Activated naive CD4-positive, alpha-beta T cell treated with anti-CD3 and anti-CD28 coated beads, Interleukin-2, amount 50 U/mL, for 24 hours (primary cell): ENCODE measurements at regions not wholly inside any gene's neighbourhood (a gene's known extent, or its start where the extent isn't known, plus 50 kb on each side); places are given as distances from the start of the nearest gene placed in this dataset.
"Not testable (repeated sequence)": the region's sequence is repeated elsewhere in the genome, so short reads cannot be mapped to it uniquely, and the experiment has no call there.

Source experiments
- H3K27ac Mint-ChIP-seq: one replicate; pipeline ENCODE4 v1.8.0; 2021; ENCODE audit warnings: mild to moderate bottlenecking, mixed read lengths
- H3K27me3 Mint-ChIP-seq: one replicate; pipeline ENCODE4 v1.8.0; 2021; ENCODE audit warnings: mixed read lengths
- H3K36me3 Mint-ChIP-seq: one replicate; pipeline ENCODE4 v1.8.0; 2021; ENCODE audit warnings: mixed read lengths
- H3K4me1 Mint-ChIP-seq: one replicate; pipeline ENCODE4 v1.8.0; 2021; ENCODE audit warnings: mixed read lengths
- H3K4me3 Mint-ChIP-seq: one replicate; pipeline ENCODE4 v1.8.0; 2021; ENCODE audit warnings: mild to moderate bottlenecking, mixed read lengths
- H3K9me3 Mint-ChIP-seq: one replicate; pipeline ENCODE4 v1.8.0; 2021; ENCODE audit warnings: mixed read lengths

GRCh38 chr16:59045501-59045900 lies 311.4 kb upstream of the GOT2 start:
- no peaks in the 10 kb centered on the region for H3K9me3 Mint-ChIP-seq
- H3K4me1 Mint-ChIP-seq, result no peaks in the 10 kb centered on the region
- H3K4me3 Mint-ChIP-seq, result no peak overlapping the region
- peaks cover 2% of the 10 kb centered on the region for H3K27me3 Mint-ChIP-seq
- no peak overlapping the region for H3K27ac Mint-ChIP-seq
- no peaks in the 10 kb centered on the region for H3K36me3 Mint-ChIP-seq

- H3K4me3 Mint-ChIP-seq, result no peak overlapping the region
- H3K27me3 Mint-ChIP-seq, result peaks cover 2% of the 10 kb centered on the region
- no peaks in the 10 kb centered on the region for H3K36me3 Mint-ChIP-seq
- H3K9me3 Mint-ChIP-seq, result no peaks in the 10 kb centered on the region
- no peaks in the 10 kb centered on the region for H3K4me1 Mint-ChIP-seq
- no peak overlapping the region for H3K27ac Mint-ChIP-seq
Observed at GRCh38 chr16:59044616-59045015, 310.5 kb upstream of the GOT2 start.

- H3K4me3 Mint-ChIP-seq, result no peak overlapping the region
- H3K27ac Mint-ChIP-seq, result no peak overlapping the region
- H3K27me3 Mint-ChIP-seq, result peaks cover 3% of the 10 kb centered on the region
- H3K4me1 Mint-ChIP-seq, result no peaks in the 10 kb centered on the region
- no peaks in the 10 kb centered on the region for H3K9me3 Mint-ChIP-seq
- H3K36me3 Mint-ChIP-seq, result no peaks in the 10 kb centered on the region
Observed at GRCh38 chr16:59042301-59042700, 308.2 kb upstream of the GOT2 start.

GRCh38 chr16:59039066-59039720 lies 305.1 kb upstream of the GOT2 start:
- Mint-ChIP-seq H3K27ac (no peak overlapping the region), H3K9me3 (peaks cover 6% of the 10 kb centered on the region), H3K36me3 (no peaks in the 10 kb centered on the region), H3K27me3 (peaks cover 1% of the 10 kb centered on the region), H3K4me3 (no peak overlapping the region), H3K4me1 (no peaks in the 10 kb centered on the region)

GRCh38 chr16:59030923-59031485 lies 296.9 kb upstream of the GOT2 start:
- H3K27me3 Mint-ChIP-seq, result no peaks in the 10 kb centered on the region
- no peak overlapping the region for H3K27ac Mint-ChIP-seq
- H3K9me3 Mint-ChIP-seq, result peaks cover 6% of the 10 kb centered on the region
- H3K36me3 Mint-ChIP-seq, result no peaks in the 10 kb centered on the region
- H3K4me3 Mint-ChIP-seq, result no peak overlapping the region
- no peaks in the 10 kb centered on the region for H3K4me1 Mint-ChIP-seq

GRCh38 chr16:59021751-59022150 lies 287.6 kb upstream of the GOT2 start:
- H3K27ac Mint-ChIP-seq, result no peak overlapping the region
- H3K4me1 Mint-ChIP-seq, result no peaks in the 10 kb centered on the region
- H3K27me3 Mint-ChIP-seq, result no peaks in the 10 kb centered on the region
- H3K36me3 Mint-ChIP-seq, result no peaks in the 10 kb centered on the region
- no peak overlapping the region for H3K4me3 Mint-ChIP-seq
- peaks cover 15% of the 10 kb centered on the region for H3K9me3 Mint-ChIP-seq

- Mint-ChIP-seq H3K27me3 (no peaks in the 10 kb centered on the region), H3K4me3 (no peak overlapping the region), H3K4me1 (no peaks in the 10 kb centered on the region), H3K27ac (no peak overlapping the region), H3K9me3 (peaks cover 7% of the 10 kb centered on the region), H3K36me3 (no peaks in the 10 kb centered on the region)
Observed at GRCh38 chr16:59013930-59014329, 279.8 kb upstream of the GOT2 start.

GRCh38 chr16:58999762-59000161 lies 265.6 kb upstream of the GOT2 start:
- H3K27ac Mint-ChIP-seq, result no peak overlapping the region
- no peaks in the 10 kb centered on the region for H3K36me3 Mint-ChIP-seq
- no peaks in the 10 kb centered on the region for H3K9me3 Mint-ChIP-seq
- no peaks in the 10 kb centered on the region for H3K4me1 Mint-ChIP-seq
- H3K4me3 Mint-ChIP-seq, result no peak overlapping the region
- H3K27me3 Mint-ChIP-seq, result no peaks in the 10 kb centered on the region

GRCh38 chr16:58992755-58993154 lies 258.6 kb upstream of the GOT2 start:
- not testable (repeated sequence) for H3K4me1 Mint-ChIP-seq, H3K27me3 Mint-ChIP-seq, H3K36me3 Mint-ChIP-seq, H3K27ac Mint-ChIP-seq, H3K4me3 Mint-ChIP-seq
- H3K9me3 Mint-ChIP-seq, result peaks cover 18% of the 10 kb centered on the region

GRCh38 chr16:58983181-58983965 lies 249.3 kb upstream of the GOT2 start:
- H3K36me3 Mint-ChIP-seq, H3K27ac Mint-ChIP-seq, H3K4me1 Mint-ChIP-seq, H3K27me3 Mint-ChIP-seq, H3K4me3 Mint-ChIP-seq: not testable (repeated sequence)
- H3K9me3 Mint-ChIP-seq, result peaks cover 11% of the 10 kb centered on the region

GRCh38 chr16:58970775-58971174 lies 236.7 kb upstream of the GOT2 start:
- no peak overlapping the region for H3K4me3 Mint-ChIP-seq
- H3K27me3 Mint-ChIP-seq, result no peaks in the 10 kb centered on the region
- H3K9me3 Mint-ChIP-seq, result no peaks in the 10 kb centered on the region
- no peaks in the 10 kb centered on the region for H3K36me3 Mint-ChIP-seq
- H3K27ac Mint-ChIP-seq, result no peak overlapping the region
- no peaks in the 10 kb centered on the region for H3K4me1 Mint-ChIP-seq

GRCh38 chr16:58963479-58963878 lies 229.4 kb upstream of the GOT2 start:
- Mint-ChIP-seq H3K27ac (no peak overlapping the region), H3K4me1 (no peaks in the 10 kb centered on the region), H3K9me3 (no peaks in the 10 kb centered on the region), H3K27me3 (no peaks in the 10 kb centered on the region), H3K4me3 (no peak overlapping the region), H3K36me3 (no peaks in the 10 kb centered on the region)

GRCh38 chr16:58962811-58963210 lies 228.7 kb upstream of the GOT2 start:
- Mint-ChIP-seq H3K4me3 (no peak overlapping the region), H3K4me1 (no peaks in the 10 kb centered on the region), H3K36me3 (no peaks in the 10 kb centered on the region), H3K27ac (no peak overlapping the region), H3K27me3 (no peaks in the 10 kb centered on the region), H3K9me3 (no peaks in the 10 kb centered on the region)

GRCh38 chr16:58960484-58960883 lies 226.4 kb upstream of the GOT2 start:
- no peaks in the 10 kb centered on the region for H3K9me3 Mint-ChIP-seq
- H3K27ac Mint-ChIP-seq, result no peak overlapping the region
- H3K27me3 Mint-ChIP-seq, result no peaks in the 10 kb centered on the region
- no peaks in the 10 kb centered on the region for H3K36me3 Mint-ChIP-seq
- H3K4me1 Mint-ChIP-seq, result no peaks in the 10 kb centered on the region
- no peak overlapping the region for H3K4me3 Mint-ChIP-seq

- Mint-ChIP-seq H3K36me3 (no peaks in the 10 kb centered on the region), H3K27ac (no peak overlapping the region), H3K4me1 (no peaks in the 10 kb centered on the region), H3K27me3 (no peaks in the 10 kb centered on the region), H3K4me3 (no peak overlapping the region), H3K9me3 (no peaks in the 10 kb centered on the region)
Observed at GRCh38 chr16:58960034-58960433, 225.9 kb upstream of the GOT2 start.

GRCh38 chr16:58958749-58959148 lies 224.6 kb upstream of the GOT2 start:
- Mint-ChIP-seq H3K36me3 (no peaks in the 10 kb centered on the region), H3K9me3 (no peaks in the 10 kb centered on the region), H3K27ac (no peak overlapping the region), H3K4me1 (no peaks in the 10 kb centered on the region), H3K4me3 (no peak overlapping the region), H3K27me3 (no peaks in the 10 kb centered on the region)
